A549 (cell line): ENCODE measurements at regions not wholly inside any gene's neighbourhood (a gene's known extent, or its start where the extent isn't known, plus 50 kb on each side); places are given as distances from the start of the nearest gene placed in this dataset.
A peak's percentile ranks its signal among the peaks of the same experiment; 100 is the strongest.

ENCODE experiments used
- ATAC-seq, 2 experiments: fragments of 200-7000 bp in 1 of 2; fragments of >200 bp in 1 of 2; cut with Nextera tagmentation in 1 of 2; cut with Tn5 transposase in 1 of 2; 3 replicates each; pipeline versions ENCODE4 v1.8.0 to v1.9.1; 2018 to 2020; ENCODE audit warnings: mild to moderate bottlenecking in 1 of 2, moderate library complexity in 1 of 2
- CTCF ChIA-PET: fragments of 300-600 bp; sonication (Branson Sonifier 250); formaldehyde crosslinking; extraction: SDS; loops from one replicate; lab custom pipeline; 2021; ENCODE audit warnings: antibody characterized with exemption, inconsistent platforms; lab: Yijun Ruan, JAX
- POLR2A ChIA-PET: fragments of 350-600 bp; formaldehyde crosslinking; extraction: SDS; loops from one replicate; lab custom pipeline; 2021; ENCODE audit warnings: antibody characterized with exemption, inconsistent platforms; lab: Yijun Ruan, JAX
- DNase-seq, 2 experiments: peaks; one replicate each; pipeline versions ENCODE4 v3.0.0 to v3.0.0-alpha.2; 2011 to 2016; ENCODE audit warnings: low read depth in 1 of 2, low spot score in 1 of 2
- FAIRE-seq: peaks from 2 replicates; lab custom pipeline; 2011; peaks lifted over from hg19 to GRCh38; lab: Jason Lieb, UNC
- H3K27ac ChIP-seq, 2 experiments: fragments of >200 bp; sonication (Bioruptor Twin); formaldehyde crosslinking; 3 replicates each; pipeline ENCODE4 v1.5.1; 2016 to 2017
- H3K4me1 ChIP-seq: fragments of >200 bp; sonication (Bioruptor Twin); formaldehyde crosslinking; 3 replicates; pipeline ENCODE4 v1.6.1; 2016
- H3K4me2 ChIP-seq: fragments of >200 bp; sonication (Bioruptor Twin); formaldehyde crosslinking; 3 replicates; pipeline ENCODE4 v1.6.1; 2016
- H3K4me3 ChIP-seq: fragments of >200 bp; sonication (Bioruptor Twin); formaldehyde crosslinking; 3 replicates; pipeline ENCODE4 v1.5.1; 2016
- H3K9me3 ChIP-seq: fragments of >200 bp; sonication (Bioruptor Twin); formaldehyde crosslinking; 3 replicates; pipeline ENCODE4 v1.6.1; 2016
- CBX8 ChIP-seq: fragments of 200-600 bp; sonication (generic); IDR thresholded peaks from 2 replicates; pipeline ENCODE4 v1.6.1; 2016
- CEBPB ChIP-seq, 2 experiments: fragments of >200 bp in 1 of 2; sonication (Bioruptor Twin) in 1 of 2; formaldehyde crosslinking in 1 of 2; IDR thresholded peaks; 2 replicates each; pipeline ENCODE4 v1.6.1; 2012 to 2016
- ELK1 ChIP-seq: fragments of 150-350 bp; IDR thresholded peaks from 2 replicates; pipeline ENCODE4 v1.6.1; 2014; ENCODE audit warnings: low read depth, mild to moderate bottlenecking, low read length
- ESRRA ChIP-seq: fragments of 150-350 bp; IDR thresholded peaks from 2 replicates; pipeline ENCODE4 v1.6.1; 2014; ENCODE audit warnings: mild to moderate bottlenecking, low read length, borderline replicate concordance
- FOSL2 ChIP-seq, 2 experiments: fragments of 450-650 bp in 1 of 2; fragments of >200 bp in 1 of 2; sonication (Bioruptor Twin) in 1 of 2; formaldehyde crosslinking; IDR thresholded peaks; 2 replicates each; pipeline versions ENCODE4 v1.5.0 to v1.6.1; 2016 to 2020; ENCODE audit warnings: mild to moderate bottlenecking in 1 of 2, moderate library complexity in 1 of 2
- HEYL ChIP-seq: fragments of 250-450 bp; sonication (Bioruptor Pico); IDR thresholded peaks from 2 replicates; pipeline ENCODE4 v1.8.0; 2021; ENCODE audit warnings: mild to moderate bottlenecking, moderate library complexity
- HMGXB4 ChIP-seq: fragments of 250-450 bp; sonication (Bioruptor Pico); IDR thresholded peaks from 2 replicates; pipeline ENCODE4 v1.5.0; 2021; ENCODE audit warnings: mild to moderate bottlenecking, moderate library complexity, borderline replicate concordance
- HOXB13 ChIP-seq: fragments of 250-450 bp; sonication (Bioruptor Pico); IDR thresholded peaks from 2 replicates; pipeline ENCODE4 v1.5.0; 2020; ENCODE audit warnings: low read depth, mild to moderate bottlenecking, moderate library complexity
- JUNB ChIP-seq: fragments of >200 bp; sonication (Bioruptor Twin); formaldehyde crosslinking; IDR thresholded peaks from 2 replicates; pipeline ENCODE4 v1.6.1; 2016
- KDM1A ChIP-seq: fragments of 200-600 bp; sonication (generic); IDR thresholded peaks from 2 replicates; pipeline ENCODE4 v1.6.1; 2016; ENCODE audit warnings: low read depth, mild to moderate bottlenecking
- MAFK ChIP-seq: fragments of 450-650 bp; IDR thresholded peaks from 2 replicates; pipeline ENCODE4 v1.6.1; 2014; ENCODE audit not compliant: partially characterized antibody
- NFE2L2 ChIP-seq: fragments of 150-350 bp; conservative IDR thresholded peaks from 2 replicates; pipeline ENCODE4 v1.6.1; 2014; ENCODE audit warnings: low read length
- NR3C1 ChIP-seq: fragments of >200 bp; sonication (Bioruptor Twin); formaldehyde crosslinking; IDR thresholded peaks from 3 replicates; pipeline ENCODE4 v1.6.1; 2017
- RAD21 ChIP-seq, 2 experiments: fragments of >200 bp in 1 of 2; sonication (Bioruptor Twin) in 1 of 2; formaldehyde crosslinking in 1 of 2; IDR thresholded peaks in 1 of 2; conservative IDR thresholded peaks in 1 of 2; 2 replicates in 1 of 2; 3 replicates in 1 of 2; pipeline ENCODE4 v1.6.1; 2012 to 2018; ENCODE audit warnings: inconsistent platforms in 1 of 2
- RCOR1 ChIP-seq: fragments of 150-350 bp; IDR thresholded peaks from 2 replicates; pipeline ENCODE4 v1.6.1; 2014; ENCODE audit warnings: antibody characterized with exemption, low read length, low read depth
- REST ChIP-seq: fragments of 200-600 bp; sonication (generic); IDR thresholded peaks from 2 replicates; pipeline ENCODE4 v1.6.1; 2016; ENCODE audit warnings: antibody characterized with exemption, mild to moderate bottlenecking, moderate library complexity
- USF2 ChIP-seq: fragments of 450-650 bp; IDR thresholded peaks from 2 replicates; pipeline ENCODE4 v1.6.1; 2014; ENCODE audit warnings: antibody characterized with exemption
- ZC3H11A ChIP-seq: fragments of 450-650 bp; IDR thresholded peaks from 2 replicates; pipeline ENCODE4 v1.6.1; 2014; ENCODE audit warnings: antibody characterized with exemption, mild to moderate bottlenecking
- WGBS: methylation state at CpG from one replicate; pipeline ENCODE4 v1.1.6; 2017; ENCODE audit errors: missing lambda C conversion rate; 5-methylcytosine and 5-hydroxymethylcytosine counted together

- 8% methylated on average over 4 of the region's 4 CpGs for WGBS
- Histone ChIP-seq H3K27ac (no peak overlapping the region), H3K4me2 (no peak overlapping the region), H3K9me3 (no peaks in the 10 kb centered on the region), H3K4me1 (no peaks in the 10 kb centered on the region), H3K4me3 (no peak overlapping the region)
- ChIA-PET POLR2A (no interaction called here), CTCF (no interaction called here)
- ATAC-seq = no peak
- no peak for DNase-seq
- TF ChIP-seq ELK1 (no peak), HMGXB4 (CRISPR knock-in tag) (no peak), NFE2L2 (no peak), RCOR1 (no peak), RAD21 (conservative IDR thresholded peaks at IDR 0.05 in 1 of 2, IDR thresholded peaks at IDR 0.05 in 1 of 2) (no peak), HEYL (CRISPR knock-in tag) (no peak)
- FAIRE-seq = no peak
Observed at GRCh38 chr3:83683937-83684598, 1274.7 kb upstream of the CADM2 start.

GRCh38 chr3:83706669-83707068 is 1252.1 kb upstream of the CADM2 start:
- 2% methylated on average over 1 of the region's 1 CpG for WGBS
- ChIA-PET POLR2A (no interaction called here), CTCF (no interaction called here)

GRCh38 chr3:83715307-83715706 is 1243.5 kb upstream of the CADM2 start:
- no peaks in the 10 kb centered on the region for H3K9me3 ChIP-seq
- DNase-seq (no peak), FAIRE-seq (no peak), ATAC-seq (no peak)
- TF ChIP-seq ZC3H11A = no peak
- TF ChIP-seq CBX8 = no peak
- TF ChIP-seq KDM1A = no peak
- TF ChIP-seq JUNB = no peak
- WGBS = 2% methylated on average over 5 of the region's 5 CpGs
- no peak overlapping the region for H3K4me3 ChIP-seq
- CTCF ChIA-PET = no interaction called here
- H3K4me2 ChIP-seq = no peak overlapping the region
- no peak overlapping the region for H3K27ac ChIP-seq
- H3K4me1 ChIP-seq = no peaks in the 10 kb centered on the region
- POLR2A ChIA-PET = no interaction called here

More at GRCh38 chr3:83706669-83707068, 1252.1 kb upstream of the CADM2 start:
- H3K27ac ChIP-seq = no peak overlapping the region
- no peak for FAIRE-seq
- TF ChIP-seq FOSL2 (IDR thresholded peaks at IDR 0.05) (no peak), FOSL2 (CRISPR knock-in tag; IDR thresholded peaks at IDR 0.05) (no peak), MAFK (peak; percentile 57)
- TF ChIP-seq, all 56 proteins: peak for 1
- H3K9me3 ChIP-seq = no peaks in the 10 kb centered on the region
- no peaks in the 10 kb centered on the region for H3K4me1 ChIP-seq
- H3K4me2 ChIP-seq = no peak overlapping the region
- no peak for ATAC-seq
- no peak overlapping the region for H3K4me3 ChIP-seq
- no peak for DNase-seq

GRCh38 chr3:83729576-83729975 is 1229.2 kb upstream of the CADM2 start:
- POLR2A ChIA-PET = no interaction called here
- WGBS = 5% methylated on average over 1 of the region's 1 CpG
- Histone ChIP-seq H3K27ac (no peak overlapping the region), H3K4me1 (no peaks in the 10 kb centered on the region), H3K9me3 (no peaks in the 10 kb centered on the region; the same call in 2 of the 3 replicates), H3K4me2 (no peak overlapping the region), H3K4me3 (no peak overlapping the region)
- TF ChIP-seq MAFK (peak; percentile 53), NR3C1 (no peak)
- ATAC-seq (no peak), FAIRE-seq (peak; percentile 13), DNase-seq (no peak)
- CTCF ChIA-PET = no interaction called here

GRCh38 chr3:83734656-83735055 is 1224.1 kb upstream of the CADM2 start:
- ChIA-PET POLR2A (no interaction called here), CTCF (no interaction called here)
- ATAC-seq (no peak), DNase-seq (no peak), FAIRE-seq (no peak)
- WGBS = 35% methylated on average over 4 of the region's 4 CpGs
- Histone ChIP-seq H3K9me3 (no peaks in the 10 kb centered on the region), H3K4me1 (no peaks in the 10 kb centered on the region), H3K4me2 (no peak overlapping the region), H3K4me3 (no peak overlapping the region), H3K27ac (no peak overlapping the region)
- TF ChIP-seq RCOR1 (no peak), CBX8 (no peak), CEBPB (IDR thresholded peaks at IDR 0.05) (no peak), USF2 (no peak), HOXB13 (CRISPR knock-in tag) (no peak), REST (no peak), ESRRA (no peak)
